Dermis microvascular lymphatic vessel endothelial cell (primary cell): ENCODE measurements at regions not wholly inside any gene's neighbourhood (a gene's known extent, or its start where the extent isn't known, plus 50 kb on each side); places are given as distances from the start of the nearest gene placed in this dataset.

ENCODE experiments used
- DNase-seq, 2 donors: peaks; one replicate each; pipeline versions ENCODE4 v3.0.0 to v3.0.0-alpha.2; 2010; ENCODE audit warnings: low read depth in 2 of 2

DNA sequence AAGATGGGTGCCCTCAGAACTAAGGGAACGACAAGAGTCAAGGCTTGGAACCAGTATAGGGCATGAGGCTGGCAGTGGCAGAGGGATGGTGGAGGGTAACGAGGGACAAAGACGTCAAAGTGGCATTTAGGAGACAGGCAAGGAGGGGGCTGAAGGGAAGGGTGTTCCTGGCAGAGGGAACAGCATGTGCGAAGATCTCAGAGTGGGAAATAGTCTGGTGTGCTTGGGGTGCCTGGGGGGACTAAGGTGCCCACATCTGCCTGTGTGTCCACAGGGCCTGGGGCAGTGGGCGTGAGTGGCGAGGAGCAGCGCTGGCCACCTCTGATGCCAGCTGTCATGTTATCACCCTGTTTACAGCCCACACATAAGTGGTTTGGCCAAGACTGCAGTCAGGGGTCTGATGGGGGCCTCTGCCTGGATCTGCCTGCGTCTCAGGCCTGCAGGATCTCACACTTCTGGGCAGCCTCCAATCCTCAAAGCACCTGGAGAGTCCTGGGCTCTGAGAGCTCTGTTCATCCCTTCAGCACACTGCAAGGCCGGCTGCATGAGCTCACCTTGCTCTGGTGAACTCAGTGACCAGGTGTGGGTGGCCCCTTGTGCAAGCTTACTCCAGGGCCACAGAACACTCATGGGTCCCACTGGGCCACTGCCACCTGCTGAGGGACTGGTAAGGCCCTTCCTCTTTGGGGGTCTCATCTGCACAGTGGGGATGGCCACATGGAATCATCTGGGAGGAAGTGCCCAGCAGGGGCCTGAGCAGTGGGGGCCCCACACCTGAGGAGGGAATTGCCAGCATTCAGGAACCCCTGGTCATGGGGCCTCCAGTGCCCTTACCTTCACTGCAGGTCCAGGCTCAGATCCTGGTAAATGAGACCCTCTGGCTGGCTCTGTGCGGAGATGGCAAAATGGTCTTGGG lies 89.7 kb upstream of the SHISAL1 start:
- no peak for DNase-seq

DNA sequence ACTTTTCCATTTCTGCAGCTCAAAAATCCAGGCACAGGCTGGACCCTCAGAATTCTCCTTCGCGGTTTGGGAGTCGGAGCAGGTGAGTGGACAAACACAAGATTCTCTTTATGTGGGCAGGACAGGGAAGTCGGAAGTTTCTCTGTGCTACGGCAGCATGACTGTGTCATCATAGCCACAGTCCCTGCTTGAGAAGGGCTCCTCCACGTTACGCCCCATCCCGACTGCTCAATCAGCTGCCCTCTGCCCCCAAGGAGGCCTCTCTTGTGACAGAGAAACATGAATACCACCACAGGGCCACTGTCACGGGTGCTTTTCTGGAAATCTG lies 89.0 kb upstream of the SHISAL1 start:
- DNase-seq: no peak

- DNase-seq: no peak
Measured at GRCh38 chr22:44400763-44401060, 88.0 kb upstream of the SHISAL1 start.

GRCh38 chr22:44399906-44400762 lies 87.4 kb upstream of the SHISAL1 start:
- no peak for DNase-seq

DNA sequence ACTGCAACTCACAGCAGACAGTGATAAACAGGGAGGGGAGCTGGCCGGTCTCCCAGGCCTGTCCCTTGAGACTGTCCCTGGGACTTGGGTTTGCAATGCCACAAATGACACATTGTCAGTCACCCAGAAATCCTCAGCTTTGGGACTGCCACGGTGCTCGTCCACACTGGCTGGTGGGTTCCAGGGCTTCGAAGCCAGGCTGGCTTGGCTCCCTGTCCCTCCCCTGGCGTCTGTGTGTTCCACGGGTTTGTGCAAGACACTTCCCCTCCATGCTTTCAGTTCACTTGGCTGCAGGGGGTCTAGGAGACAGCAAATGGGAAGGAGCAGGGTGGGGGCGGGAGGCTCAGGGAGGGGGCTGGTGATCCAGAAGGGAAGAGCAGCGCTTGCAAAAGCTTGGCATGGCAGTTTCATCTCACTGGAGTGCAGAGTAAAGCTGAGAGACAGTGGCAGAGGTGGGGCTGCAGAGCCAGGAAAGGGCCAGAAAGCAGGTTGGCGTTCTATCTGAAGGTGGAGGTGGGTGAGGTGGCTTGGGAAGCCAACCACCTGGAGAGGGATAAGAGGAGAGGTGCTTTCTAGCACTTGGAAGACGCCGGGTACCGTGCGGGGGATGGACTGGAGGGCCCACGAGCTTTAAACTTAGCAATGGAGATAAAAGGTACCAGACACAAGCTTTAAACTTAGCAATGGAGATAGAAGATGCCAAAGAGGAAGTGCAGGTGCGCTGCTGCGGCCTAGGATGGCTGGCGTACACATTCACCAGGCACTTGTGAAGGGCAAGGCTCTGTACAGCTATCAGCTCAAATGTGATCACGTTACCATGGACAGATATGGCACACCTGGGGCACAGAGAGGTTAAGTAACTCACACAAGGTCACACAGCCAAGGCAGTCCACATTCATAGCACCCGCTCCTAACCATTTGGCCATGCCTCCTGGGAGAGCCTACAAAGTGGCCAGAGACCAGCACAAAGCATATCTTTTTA lies 86.4 kb upstream of the SHISAL1 start:
- DNase-seq: no peak

GRCh38 chr22:44396727-44397722 lies 84.3 kb upstream of the SHISAL1 start:
- no peak for DNase-seq

DNA sequence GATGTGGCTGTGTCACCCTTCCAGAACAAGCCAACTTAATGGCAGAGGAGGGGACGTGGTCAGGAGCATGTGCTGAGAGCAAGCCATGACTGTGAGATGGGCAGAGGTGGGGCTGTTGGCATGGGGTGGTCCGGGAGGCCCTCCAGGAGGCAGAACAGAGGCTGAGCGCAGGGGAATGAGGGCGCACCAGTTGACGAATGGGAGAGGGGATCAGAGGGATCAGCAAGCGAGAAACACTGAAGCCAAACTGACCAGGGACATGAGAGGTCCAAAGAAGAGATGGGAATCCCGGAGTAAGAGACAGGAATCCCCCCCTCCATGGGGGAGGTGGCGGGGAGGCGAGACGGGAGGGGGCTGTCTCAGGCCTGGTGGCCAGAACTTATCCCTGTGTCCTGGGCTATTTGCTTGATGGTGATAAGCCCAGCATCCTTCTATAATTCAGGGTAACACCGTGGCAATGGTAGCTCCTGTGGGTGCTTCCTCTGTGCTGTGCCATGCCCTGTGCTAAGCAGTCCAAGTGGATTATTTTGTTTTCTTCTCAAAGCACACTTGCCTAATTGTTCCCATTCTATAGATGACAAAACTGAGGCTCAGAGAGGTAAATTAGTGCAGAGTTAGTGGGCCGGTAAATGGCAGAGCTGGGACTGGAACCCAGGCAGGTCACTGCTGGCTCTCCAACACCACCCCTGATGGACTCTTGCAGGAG lies 83.4 kb upstream of the SHISAL1 start:
- DNase-seq: no peak

DNA sequence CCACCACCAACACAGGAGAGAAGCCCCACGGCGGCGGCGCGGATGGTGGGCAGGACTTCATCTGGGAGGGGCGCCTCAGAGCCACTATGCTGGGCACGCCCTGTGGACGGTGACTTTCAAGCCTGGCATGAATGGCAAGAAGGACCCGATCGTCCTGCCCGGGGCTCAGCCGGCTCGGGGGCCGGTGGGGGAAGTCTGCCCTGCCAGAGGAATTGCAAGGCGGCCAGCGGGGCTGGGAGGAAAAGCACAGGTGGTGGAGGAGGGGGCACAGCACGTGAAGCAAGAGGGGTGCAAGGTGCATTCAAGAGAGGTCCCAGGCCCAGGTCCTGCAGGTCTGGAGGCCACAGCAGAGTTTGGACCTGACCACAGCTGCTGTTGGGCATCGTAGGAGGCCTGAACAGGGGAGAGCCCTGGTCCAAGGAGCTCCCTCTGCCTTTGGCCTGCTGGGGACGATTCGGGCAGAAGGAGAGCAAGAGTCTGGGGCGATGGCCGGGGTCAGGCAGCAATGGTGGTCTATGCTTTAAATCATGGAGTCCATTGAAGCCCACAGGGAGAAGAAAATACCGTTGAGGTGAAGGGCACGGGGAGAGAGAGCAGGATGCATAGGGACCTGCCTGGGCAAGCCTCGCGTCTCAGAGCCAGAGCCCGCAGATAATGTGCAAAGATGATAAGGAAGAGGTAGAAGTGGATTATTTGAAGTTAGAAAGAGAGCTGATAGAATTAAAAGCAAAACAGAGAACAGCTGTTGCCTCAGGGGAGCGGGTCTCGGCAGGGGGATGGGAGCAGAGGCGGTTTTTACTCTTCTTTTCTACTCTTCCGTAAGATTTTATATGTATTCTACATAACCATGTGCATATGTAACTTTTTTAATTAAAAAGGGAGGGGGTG lies 82.6 kb upstream of the SHISAL1 start:
- no peak for DNase-seq

GRCh38 chr22:44394246-44395117 lies 81.7 kb upstream of the SHISAL1 start:
- no peak for DNase-seq

DNA sequence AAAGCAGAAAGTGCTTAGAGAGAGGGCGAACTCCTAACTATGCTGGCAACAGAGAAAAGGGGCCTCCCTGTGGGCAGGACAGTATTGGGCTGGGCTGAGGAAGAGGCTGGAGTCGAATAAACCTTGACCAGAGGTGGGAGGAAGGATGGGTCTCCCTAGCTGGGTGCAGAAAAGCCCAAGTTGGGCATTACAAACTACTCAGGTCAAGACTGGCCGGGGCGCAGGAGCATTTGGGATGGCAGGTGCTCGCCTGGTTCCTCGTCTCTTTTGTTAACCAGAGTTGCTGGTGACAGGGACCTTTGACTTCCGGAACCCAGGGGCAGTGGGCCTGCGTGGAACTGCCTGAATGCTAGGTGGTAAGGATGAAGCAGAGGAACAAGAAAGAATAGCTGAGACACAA lies 80.3 kb upstream of the SHISAL1 start:
- DNase-seq: no peak

- no peak for DNase-seq
Measured at GRCh38 chr22:44392446-44392921, 79.7 kb upstream of the SHISAL1 start.

DNA sequence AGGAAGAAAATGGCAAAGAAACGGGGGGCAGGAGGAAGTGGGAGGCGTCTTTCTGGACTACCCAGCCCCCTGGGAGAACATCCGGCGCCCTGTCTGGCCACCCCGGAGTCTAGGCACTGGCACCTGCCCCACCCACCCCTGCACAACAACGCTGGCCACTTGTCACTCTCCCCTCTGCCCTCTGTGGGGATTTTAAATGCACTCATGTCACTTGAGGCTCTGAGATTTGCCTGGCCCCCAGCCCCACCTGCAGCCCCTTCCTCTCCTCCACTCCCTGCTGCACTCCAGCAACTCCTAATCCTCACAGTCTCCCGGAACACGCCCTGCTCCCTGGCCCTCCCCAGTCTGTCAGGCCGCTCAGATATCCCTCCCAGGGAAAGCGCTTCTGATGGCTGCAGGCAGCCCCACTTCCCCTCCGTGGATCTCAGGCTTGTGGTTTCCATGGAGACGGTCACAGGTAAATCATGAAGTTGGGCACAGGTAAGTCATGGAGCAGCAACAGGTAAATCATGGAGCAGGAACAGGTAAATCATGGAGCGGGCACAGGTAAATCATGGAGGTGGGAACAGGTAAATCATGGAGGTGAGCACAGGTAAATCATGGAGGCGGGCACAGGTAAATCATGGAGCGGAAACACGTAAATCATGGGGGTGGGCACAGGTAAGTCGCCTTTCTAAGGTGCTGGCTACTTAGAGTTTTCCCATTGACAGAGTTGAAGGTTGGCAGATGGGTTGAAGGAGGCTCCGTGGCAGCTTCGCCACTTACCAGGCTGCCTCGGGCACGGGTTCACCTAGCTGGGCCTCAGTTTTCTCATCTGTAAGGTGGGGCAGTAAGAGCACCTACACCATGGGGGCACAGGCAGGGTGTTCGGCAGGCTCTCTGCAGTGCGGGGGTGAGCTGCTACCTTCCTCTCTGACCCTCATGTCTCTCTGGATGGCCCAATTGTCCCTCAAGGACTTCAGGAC lies 79.0 kb upstream of the SHISAL1 start:
- no peak for DNase-seq

DNA sequence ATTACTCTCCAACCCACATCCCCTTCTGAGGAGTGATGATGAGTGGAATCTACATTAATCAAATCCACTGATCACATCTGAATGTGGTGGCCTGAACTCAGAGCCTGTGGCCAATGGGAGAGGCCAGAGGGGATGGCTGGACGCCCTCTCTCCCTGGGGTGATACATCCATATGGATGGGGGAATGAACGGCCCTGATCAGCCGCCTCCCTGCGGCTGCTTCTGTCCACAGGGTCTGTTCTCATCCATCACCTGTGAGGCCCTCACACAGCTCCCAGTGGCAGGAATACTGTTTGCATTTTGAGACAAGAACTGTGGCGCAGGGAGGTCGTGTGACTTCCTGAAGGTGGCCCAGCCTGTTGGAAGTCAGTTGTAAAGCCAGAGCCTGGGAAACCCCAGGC lies 78.3 kb upstream of the SHISAL1 start:
- DNase-seq: no peak

DNA sequence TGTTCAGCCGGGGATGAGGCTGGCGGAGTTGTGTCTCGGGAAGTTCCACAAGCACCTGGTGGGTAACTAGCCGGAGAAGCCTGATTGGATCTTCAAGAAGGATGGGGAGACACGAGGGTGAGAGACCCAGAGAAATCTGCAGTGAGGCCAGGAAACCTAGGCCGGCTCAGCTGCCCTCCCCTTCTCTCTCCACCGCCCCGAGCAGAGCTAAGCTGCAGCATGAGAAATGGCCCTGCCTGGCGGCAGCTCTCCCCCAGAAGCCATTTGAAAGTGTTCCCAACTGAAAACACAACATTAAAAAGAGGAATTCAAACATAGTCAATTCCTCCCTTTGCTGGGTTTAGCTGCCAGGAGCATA lies 77.8 kb upstream of the SHISAL1 start:
- DNase-seq: no peak

- no peak for DNase-seq
Measured at GRCh38 chr22:44389926-44390612, 77.3 kb upstream of the SHISAL1 start.

DNA sequence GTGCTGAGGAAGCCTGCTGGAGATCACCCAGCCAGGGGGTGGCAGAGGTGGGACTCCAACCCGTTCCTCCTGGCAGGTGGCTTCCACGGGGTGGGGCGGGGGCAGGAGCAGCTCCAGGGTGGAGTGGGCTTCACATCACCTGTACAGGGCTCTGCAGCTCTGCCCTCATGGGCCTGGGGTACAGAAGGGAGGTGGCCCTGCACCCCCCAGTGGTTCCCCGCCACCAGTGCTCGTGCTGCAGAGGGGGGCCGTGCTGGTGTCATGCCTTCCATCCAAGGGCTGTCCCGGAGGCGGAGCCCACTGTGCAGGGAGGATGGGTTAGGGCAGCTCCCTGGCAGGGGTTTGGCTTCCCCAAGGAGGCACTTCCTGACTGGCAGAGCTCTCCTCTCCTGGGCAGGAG lies 76.4 kb upstream of the SHISAL1 start:
- no peak for DNase-seq
